SK-N-MC (cell line): ENCODE measurements at regions not wholly inside any gene's neighbourhood (a gene's known extent, or its start where the extent isn't known, plus 50 kb on each side); places are given as distances from the start of the nearest gene placed in this dataset.

Source experiments
- EZH2 ChIP-seq: fragments of 200-600 bp; sonication (generic); IDR thresholded peaks from one replicate; pipeline ENCODE4 v1.6.1; 2017; ENCODE audit warnings: antibody characterized with exemption
- FOXP2 ChIP-seq: optimal IDR thresholded peaks from 2 replicates; pipeline ENCODE3; 2011; ENCODE audit warnings: mild to moderate bottlenecking, moderate library complexity; ENCODE audit not compliant: insufficient read depth; ENCODE audit errors: extremely low read length, control extremely low read depth
- POLR2AphosphoS5 ChIP-seq: IDR thresholded peaks from 2 replicates; pipeline ENCODE4 v1.6.1; 2012; ENCODE audit warnings: mild to moderate bottlenecking, low read depth, low read length, borderline replicate concordance

- TF ChIP-seq EZH2 (no peak), POLR2AphosphoS5 (no peak), FOXP2 (no peak)
These were observed 249.9 kb downstream of the ALX1 start for GRCh38 chr12:85529896-85530295.
